ENCODE measurements at regions not wholly inside any gene's neighbourhood (a gene's known extent, or its start where the extent isn't known, plus 50 kb on each side); places are given as distances from the start of the nearest gene placed in this dataset.
"Not testable (repeated sequence)": the region's sequence is repeated elsewhere in the genome, so short reads cannot be mapped to it uniquely, and the experiment has no call there.

DNA sequence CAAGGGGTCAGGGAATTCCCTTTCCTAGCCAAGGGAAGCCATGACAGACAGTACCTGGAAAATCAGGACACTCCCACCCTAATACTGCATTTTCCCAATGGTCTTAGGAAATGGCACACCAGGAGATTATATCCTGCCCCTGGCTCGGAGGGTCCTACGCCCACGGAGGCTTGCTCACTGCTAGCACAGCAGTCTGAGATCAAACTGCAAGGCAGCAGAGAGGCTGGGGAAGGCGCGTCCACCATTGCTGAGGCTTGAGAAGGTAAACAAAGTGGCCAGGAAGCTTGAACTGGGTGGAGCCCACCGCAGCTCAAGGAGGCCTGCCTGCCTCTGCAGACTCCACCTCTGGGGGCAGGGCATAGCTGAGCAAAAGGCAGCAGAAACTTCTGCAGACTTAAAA lies 207.1 kb upstream of the OBI1 start:
- not testable (repeated sequence) for DNase-seq (ENCODE audit: low spot score)

DNA sequence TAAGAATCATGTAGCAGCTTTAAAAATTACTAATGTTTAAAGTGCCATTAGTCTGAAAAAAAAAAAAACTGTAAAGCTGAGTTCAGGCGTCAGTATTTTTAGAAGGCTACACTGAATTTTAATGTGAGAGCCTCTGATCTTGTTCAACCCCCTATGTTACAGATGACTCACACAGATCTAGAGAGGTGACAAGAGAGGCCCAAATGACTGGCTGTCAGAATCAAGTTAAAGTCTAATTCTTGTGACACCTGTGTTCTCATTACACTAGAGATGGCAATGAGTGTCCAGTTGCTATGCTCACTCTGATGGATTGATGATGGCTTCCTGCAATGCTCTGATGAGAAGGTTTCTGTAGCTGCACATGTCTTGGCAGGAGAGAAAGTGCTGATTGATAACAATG lies 203.5 kb upstream of the OBI1 start:
- DNase-seq (ENCODE audit: low spot score), result no peak

DNA sequence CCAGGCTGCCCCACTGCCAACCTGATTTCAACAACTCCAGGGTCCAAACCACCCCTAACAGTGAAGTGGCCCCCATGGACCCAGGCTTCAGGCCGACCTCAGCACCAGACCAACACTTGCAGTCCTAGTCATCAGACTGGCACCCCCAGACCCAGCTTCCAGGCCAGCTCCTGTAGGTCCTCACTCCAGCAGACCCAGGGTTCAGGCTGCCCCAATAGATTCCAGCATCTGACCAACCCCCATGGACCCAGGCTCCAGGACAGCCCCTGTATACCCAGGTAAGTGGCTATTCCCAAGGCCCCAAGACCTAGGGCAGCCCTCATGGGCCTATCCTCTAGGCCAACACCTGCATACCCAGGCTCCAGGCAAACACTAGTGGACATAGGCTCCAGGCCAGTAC lies 193.8 kb upstream of the OBI1 start:
- DNase-seq (ENCODE audit: low spot score), result no peak

DNA sequence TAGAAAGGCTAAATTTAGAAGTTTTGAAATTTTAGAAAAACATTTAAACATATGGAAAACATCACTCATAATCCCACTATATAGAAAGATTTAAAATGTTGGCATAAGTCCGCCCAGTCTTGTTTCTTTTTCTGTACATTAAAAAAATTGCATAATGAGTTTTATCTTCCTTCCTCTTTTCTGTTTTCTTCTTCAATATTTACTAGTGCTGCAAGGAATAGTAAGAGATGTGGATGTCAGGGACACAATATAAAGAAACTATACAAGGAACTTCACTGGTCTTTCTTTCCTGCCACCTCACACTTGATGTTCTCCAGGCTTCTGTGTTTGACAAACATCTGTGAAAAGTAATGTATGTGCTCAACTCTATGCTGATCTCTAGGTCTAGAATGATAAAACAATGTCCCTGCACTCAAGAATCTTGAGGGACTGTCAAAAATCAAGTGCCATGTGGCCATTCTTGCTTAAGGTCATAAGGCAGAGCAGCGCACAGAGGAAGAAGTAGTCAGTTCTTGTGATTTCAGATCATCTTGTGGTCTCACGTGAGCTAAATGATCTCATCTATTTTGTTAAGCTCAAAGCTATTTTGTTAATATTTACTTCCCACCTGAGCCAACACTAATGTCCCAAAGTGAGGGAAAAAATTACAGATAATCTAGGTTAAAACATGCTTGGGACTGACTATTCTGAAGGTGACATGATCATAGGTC lies 186.9 kb upstream of the OBI1 start:
- DNase-seq (ENCODE audit: low spot score), result no peak

DNA sequence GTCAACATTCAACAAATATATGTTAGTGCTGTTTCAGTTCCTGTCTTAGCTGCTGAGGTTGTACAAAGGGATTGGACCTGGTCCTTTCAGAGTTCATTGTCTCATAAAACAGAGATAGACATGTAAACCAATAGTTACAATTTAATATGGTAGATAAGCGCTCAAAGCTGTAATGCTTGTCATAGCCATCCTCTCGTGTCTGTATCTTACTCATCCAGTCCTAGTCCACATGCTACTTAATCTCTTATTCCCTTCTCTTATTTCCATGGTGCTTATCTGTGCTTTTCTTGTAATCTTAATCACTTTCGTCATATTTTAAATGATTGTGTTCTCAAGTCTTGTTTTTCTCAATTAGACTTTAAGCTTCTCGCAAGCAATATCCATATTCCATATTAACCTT lies 185.2 kb upstream of the OBI1 start:
- DNase-seq (ENCODE audit: low spot score), result no peak

DNA sequence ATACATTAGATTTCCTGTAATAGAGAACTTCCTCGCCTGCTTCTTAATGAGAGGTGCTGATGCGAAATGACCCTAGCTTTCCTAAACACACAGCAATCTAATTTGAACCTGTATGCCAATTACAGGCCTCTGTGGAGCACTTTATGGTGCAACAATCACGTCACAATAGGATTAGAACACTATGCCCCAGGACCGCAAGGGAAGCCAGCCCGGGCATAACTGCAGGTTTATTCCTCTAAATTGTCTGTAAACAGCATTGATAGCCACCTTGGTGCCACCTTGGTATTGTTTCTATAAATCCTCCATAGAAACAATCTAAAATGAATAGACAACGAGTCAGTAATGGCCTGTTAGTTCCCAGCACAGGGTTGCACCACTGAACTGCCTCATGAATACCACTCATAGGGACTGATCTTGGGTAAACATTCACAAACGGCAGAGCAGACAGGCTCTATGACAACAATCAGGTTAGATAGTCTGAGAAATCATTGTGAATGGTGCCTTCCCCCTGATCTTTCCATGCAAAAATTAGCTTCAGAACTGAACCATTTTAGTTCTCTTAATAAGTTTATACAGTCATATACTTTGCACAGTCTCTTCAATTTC lies 182.5 kb upstream of the OBI1 start:
- DNase-seq (ENCODE audit: low spot score), result no peak

DNA sequence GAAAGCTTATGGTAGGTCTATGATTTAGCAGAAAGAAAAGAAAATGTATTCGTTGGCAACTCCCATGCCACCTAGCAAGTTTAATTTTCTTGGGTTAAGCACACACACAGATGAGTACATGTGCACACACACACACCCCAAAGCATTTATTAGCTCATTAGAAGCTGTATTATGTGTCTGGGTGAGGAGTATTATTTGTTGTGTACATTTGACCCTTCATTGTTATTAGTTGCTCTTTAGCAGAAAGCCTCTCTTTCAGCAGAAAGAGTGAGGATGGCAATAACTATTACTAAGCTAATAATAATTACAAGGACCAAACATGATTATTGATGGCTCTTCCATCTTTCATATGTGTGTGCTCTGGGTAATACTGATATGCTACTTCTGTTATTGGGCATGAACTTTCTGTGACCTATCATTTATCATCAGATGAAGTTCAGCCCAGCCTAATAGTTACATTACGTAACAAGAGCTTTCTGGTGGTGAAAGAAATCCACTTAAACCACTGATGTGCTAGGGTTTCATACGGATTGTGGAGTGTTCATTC lies 177.4 kb upstream of the OBI1 start:
- DNase-seq (ENCODE audit: low spot score), result no peak

DNA sequence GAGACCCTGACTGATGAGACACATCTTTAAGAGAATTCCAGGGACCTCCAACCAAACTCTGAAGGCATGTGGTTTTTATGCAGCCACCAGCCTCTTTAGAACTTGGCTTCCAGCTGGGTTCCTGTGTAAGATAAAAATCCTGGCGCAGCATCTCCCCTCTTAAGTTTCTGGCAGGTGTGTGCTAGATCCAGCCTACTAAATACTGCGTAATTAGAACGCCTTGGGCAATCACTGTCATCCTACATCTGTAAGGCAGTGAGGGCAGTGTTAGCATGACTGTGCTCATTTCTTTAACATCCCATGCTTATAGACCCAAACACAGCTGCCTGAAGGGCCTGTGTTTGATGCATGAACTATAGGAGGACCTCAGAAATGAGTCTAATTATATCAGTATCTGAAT lies 173.5 kb upstream of the OBI1 start:
- no peak for DNase-seq (ENCODE audit: low spot score)

DNA sequence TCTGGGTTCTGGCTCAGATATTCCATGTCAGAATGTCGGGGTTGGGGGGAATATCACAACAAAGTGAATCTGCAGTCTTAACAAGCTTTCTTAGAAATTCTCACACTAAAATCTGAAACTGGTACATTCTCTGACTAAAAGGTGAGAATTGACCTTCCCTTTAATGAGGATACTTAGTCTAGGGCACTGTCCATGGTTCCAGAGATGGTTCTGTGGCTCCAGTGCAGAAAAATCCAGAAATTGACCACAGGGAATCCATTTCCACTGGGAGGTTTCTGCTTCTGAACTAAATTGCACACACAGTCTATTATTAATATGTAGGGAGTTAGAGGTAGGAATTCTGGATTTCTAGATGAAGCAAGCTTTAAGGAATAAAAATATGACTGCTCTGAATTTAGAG lies 171.6 kb upstream of the OBI1 start:
- DNase-seq (ENCODE audit: low spot score), result no peak

DNA sequence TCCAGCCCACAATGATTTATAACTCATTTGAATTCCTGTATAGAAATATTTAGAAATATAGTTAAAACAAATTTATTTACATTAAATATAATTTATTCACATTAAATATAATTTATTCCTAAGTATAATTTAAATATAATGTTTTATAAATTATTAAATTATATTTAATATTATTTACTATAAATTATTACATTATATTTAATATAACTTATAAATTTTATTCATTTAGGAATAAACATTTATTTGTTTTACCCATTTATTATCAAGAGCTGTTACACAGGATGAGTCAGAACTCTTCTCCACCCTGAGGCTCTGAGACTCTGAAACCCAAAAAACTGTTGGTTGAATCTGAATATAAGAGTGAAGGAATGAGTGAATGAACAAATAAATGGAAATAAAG lies 170.9 kb upstream of the OBI1 start:
- no peak for DNase-seq (ENCODE audit: low spot score)

DNA sequence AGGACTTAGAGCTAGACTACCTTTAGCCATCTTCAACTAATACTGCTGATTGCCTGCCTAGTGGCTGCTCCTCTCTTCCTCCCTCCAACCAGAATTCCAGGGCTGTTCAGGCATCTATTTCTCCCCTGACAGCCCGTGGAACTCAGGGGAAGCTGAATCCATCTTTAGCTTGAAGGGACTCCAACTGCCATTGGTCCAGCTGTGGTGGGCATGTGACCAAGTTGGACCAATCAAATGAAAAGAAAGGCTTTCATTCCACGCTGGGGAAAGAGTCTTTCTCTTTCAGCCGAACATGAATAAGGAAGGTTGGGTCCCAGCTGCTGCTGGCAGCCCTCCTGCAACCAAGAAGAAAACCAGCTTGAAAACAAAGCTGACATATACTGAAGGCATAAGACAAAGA lies 168.5 kb upstream of the OBI1 start:
- no peak for DNase-seq (ENCODE audit: low spot score)

DNA sequence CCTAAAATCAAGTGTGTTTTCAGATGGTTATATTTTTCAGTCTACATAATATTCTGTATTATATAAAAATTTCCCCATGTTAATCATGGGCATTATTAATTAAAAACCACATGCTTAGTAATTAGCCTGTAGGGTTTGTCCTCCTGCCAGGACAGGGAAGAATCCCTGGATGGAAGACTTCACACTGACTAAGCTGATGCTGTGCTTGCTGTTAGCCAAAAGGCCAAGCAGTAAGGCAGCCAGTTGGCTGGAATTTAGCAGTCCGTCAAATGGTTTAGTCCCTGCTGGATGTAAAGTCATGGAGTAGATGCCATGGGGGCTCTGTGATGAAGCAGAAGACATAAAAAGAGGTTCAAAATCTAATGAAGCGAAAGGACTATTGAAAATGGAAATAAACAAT lies 168.0 kb upstream of the OBI1 start:
- no peak for DNase-seq (ENCODE audit: low spot score)

DNA sequence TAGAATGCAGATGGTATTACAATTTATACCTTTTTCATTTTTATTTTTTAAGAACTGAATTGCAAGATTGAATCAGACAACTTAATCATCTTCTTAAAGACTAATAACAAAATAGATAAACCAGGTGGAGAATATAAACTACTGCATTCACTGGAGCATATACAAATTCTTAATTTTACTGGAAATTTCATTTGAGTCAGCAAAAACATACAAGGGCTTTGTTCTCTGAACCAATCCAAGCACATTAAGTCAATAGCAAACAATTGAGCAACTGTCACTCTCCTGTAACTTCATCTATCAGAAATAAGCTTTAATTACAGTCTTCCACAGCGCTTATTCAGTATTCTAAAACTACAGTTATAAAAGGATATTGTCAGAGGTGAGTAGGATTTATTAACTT lies 167.4 kb upstream of the OBI1 start:
- DNase-seq (ENCODE audit: low spot score), result no peak

DNA sequence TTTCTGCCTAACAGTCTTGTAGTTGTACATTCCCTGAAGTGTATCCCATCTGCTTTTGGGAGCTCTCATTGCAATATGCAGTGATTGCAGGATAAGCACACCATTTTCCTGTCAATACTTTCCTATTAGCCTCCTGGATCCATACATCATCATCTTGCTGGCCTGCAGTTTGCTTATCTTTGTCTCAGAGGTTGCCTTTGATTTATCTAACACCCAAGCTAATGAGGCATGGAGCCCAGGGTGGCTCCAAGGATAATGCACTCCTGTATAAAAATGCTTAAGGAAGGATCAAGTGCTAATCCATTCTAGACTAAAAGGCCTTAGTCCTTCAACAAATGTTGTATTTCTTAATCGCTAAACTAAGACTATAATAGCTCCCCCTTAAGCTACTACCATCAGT lies 161.6 kb upstream of the OBI1 start:
- DNase-seq (ENCODE audit: low spot score), result no peak

DNA sequence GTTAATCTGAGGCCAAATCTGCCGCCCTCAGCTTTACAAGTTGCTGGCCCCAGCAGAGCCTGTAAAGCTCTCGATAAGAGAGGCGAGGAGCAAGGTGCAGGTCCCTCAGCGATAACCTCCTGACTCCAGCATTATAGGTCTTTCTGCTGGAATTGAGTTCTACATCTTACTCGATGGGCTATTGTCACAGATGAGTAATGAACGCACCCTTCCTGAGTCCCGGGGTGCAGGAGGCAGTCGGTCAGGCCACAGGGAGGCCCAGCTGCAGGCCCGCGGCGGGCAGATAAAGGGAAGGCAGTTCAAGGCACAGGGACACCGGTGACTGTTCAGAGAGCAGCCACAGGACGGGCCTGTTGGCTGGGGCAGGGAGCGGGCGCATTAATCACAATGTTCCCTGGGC lies 157.6 kb upstream of the OBI1 start:
- DNase-seq (ENCODE audit: low spot score), result no peak

DNA sequence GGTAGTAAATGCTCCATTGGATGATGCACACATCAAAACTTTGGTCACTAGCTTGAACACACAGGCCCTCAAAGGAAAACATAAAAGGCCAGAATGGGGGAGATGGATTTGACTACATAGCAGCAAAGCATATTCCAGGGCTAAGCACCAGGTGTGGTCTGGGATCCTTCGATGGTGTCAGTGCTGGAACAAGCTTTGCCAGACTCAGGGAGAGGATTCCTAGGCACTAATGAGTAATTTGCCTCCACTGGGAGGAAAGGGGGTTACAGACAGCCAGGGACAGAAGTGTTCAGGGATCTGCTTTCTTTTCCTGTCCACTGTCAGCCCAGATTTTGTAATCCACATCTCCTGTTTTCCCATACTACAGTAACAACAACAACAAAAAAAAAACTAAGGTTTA lies 157.2 kb upstream of the OBI1 start:
- DNase-seq (ENCODE audit: low spot score), result no peak

DNA sequence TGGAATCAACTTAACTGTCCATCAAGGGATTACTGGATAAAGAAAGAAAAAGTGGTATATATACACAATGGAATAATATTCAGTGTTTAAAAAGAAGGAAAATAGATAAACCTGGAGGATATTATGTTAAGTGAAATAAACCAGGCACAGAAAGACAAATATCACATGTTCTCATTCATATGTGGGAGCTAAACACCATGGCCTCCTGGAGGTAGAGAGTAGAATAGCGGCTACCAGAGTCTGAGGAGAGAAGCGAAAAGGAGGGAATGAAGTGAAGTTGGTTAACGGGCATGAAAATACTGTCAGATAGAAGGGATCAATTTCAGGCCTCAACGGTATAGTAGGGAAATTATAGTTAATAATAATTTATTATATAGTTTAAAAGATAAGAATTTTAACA lies 147.5 kb upstream of the OBI1 start:
- DNase-seq (ENCODE audit: low spot score), result no peak

DNA sequence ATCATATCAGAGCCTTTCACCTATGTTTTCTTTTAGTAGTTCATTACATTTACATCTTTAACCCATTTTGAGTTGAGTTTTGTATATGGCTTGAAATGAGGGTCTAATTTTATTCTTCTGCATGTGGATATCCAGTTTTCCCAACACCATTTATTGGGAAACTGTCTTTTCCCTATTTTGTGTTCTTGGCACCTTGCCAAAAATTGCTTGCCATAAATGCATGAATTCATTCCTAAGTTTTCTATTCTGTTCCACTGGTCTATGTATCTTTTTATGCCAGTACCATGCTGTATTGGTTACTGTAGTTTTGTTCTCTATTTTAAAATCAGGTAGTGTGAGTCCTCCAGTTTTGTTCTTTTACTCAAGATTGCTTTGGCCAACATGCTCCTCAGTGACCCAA lies 144.0 kb upstream of the OBI1 start:
- no peak for DNase-seq (ENCODE audit: low spot score)

DNA sequence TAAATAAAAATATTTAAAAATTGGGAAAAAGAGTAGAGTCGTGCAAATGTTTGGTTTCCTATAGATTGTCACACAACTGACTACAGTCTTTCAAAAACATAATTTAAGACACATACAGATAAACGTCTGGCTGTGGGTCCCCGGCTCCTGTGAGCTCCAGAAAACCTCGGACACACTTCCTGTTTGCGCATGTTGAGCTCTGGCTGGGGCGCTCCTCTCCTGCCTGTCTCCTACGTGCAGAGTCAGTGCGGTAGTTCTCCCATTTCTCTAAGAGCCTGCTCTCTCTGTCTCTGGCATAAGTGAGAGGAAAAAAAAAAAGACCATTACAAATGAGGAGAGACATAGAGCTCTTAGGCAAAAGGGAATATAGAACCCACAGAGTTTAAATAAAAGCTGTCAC lies 128.2 kb upstream of the OBI1 start:
- DNase-seq (ENCODE audit: low spot score), result no peak

DNA sequence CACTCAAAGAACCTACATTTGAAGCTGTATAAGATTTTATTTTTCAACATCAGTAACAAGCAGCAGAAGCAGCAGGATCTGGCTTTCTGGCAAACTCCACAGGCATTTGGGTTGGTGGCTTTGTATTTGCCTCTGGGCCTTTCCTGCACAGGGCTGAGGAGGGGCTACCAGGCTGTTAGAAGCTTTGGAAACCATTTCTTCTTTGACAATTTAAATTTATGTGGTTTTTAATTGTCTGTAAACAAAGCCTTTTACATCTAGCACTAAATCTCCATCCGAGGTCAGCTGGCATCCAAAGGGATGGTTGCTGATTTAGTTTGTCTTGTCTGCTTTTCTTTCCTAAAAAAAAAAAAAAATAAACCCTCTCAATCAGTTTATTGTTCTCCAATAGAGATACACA lies 127.5 kb upstream of the OBI1 start:
- no peak for DNase-seq (ENCODE audit: low spot score)

DNA sequence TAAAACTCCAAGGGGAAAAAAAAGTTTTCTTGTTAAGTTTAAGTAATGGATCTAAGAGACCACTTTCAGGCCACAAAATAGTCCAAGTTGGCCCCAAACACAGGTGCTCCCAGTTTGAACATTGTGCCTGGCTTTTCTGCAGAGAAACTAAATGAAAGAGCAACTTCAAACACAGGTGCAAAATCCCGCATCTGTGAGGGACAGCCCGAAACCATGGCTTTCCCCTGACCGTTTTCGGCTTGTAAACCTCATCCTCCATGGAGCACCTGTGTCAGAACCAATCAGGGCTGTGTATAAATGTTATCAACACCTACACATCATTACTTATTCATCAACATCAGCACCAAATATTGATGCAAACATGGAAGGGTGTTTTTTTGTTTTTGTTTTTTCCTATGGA lies 126.8 kb upstream of the OBI1 start:
- DNase-seq (ENCODE audit: low spot score), result no peak

DNA sequence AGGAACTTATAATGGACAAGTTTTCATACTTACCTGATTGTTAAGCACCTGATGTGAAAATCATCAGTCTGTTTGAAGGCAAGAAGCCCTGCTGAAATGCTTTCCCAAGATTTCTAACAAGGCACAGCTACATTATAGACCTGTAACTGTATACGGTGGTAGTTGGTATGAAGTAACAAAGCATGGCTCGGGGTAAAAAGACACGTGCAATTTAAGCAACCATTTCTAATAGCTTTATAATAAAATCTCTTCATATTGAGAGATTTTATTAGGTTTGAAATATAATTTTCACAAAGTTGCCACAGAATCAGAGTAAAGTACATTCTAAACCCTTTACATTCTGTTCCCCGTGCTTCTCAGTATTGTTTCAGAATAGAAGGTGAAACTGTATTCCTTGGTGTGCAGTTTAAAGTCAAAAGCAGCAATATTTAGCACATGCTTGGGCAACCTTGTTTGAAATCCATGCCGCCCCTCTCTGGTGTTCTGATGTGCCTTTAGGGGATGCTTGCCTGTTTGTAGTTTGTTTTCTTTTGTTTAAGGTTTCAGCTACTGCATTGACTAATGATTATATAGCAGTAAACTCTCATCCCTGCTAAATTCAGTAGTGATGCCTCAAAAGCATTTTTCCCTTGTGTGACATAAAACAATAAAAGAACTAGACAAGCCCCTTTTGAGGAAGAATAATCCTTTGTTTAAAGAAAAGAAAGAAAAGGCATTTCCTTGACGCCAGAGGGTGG lies 125.2 kb upstream of the OBI1 start:
- no peak for DNase-seq (ENCODE audit: low spot score)

DNA sequence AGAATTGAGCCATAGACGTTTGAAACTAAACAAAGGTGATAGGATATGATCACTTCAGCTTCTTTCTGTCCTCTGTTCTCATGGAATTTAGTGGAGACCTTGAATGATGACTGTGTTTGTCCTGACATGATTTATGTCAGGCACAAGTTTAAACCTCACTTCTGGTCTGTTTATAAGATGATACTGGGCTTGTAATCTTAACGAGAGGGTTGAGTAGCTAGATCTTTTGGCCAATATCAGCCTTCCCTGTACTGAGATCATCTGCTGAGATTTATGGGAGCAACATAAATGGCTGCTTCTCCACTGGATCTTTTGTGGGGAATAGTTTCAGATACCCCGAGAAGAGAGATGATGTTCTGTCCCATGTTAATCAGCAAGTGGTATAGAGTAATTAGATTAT lies 121.8 kb upstream of the OBI1 start:
- no peak for DNase-seq (ENCODE audit: low spot score)

All from AG08396 (cell line).